GM19193 (cell line): ENCODE measurements at regions not wholly inside any gene's neighbourhood (a gene's known extent, or its start where the extent isn't known, plus 50 kb on each side); places are given as distances from the start of the nearest gene placed in this dataset.

Experiments used
- POLR2A ChIP-seq: IDR thresholded peaks from 4 replicates; pipeline ENCODE4 v1.6.1; 2011; ENCODE audit not compliant: insufficient read depth, insufficient read length; ENCODE audit errors: extremely low read depth

GRCh38 chr3:117308756-117309155, 599.2 kb downstream of the TUSC7 start:
- TF ChIP-seq POLR2A: no peak

- TF ChIP-seq POLR2A: no peak
Observed at GRCh38 chr3:117310536-117310935, 601.0 kb downstream of the TUSC7 start.

GRCh38 chr3:117314441-117315150, 605.0 kb downstream of the TUSC7 start:
- no peak for TF ChIP-seq POLR2A

- TF ChIP-seq POLR2A: no peak
Observed at GRCh38 chr3:117322866-117323265, 613.3 kb downstream of the TUSC7 start.

- TF ChIP-seq POLR2A: no peak
Observed at GRCh38 chr3:117346901-117347300, 637.3 kb downstream of the TUSC7 start.

- no peak for TF ChIP-seq POLR2A
Observed at GRCh38 chr3:117348884-117349283, 639.3 kb downstream of the TUSC7 start.

GRCh38 chr3:117349566-117349965, 640.0 kb downstream of the TUSC7 start:
- TF ChIP-seq POLR2A: no peak

- TF ChIP-seq POLR2A: no peak
Observed at GRCh38 chr3:117350371-117350770, 640.8 kb downstream of the TUSC7 start.

GRCh38 chr3:117355566-117355965, 646.0 kb downstream of the TUSC7 start:
- TF ChIP-seq POLR2A: no peak

GRCh38 chr3:117356091-117356705, 646.6 kb downstream of the TUSC7 start:
- no peak for TF ChIP-seq POLR2A

- TF ChIP-seq POLR2A: no peak
Observed at GRCh38 chr3:117358717-117359314, 649.2 kb downstream of the TUSC7 start.

GRCh38 chr3:117366574-117366973, 657.0 kb downstream of the TUSC7 start:
- no peak for TF ChIP-seq POLR2A

- TF ChIP-seq POLR2A: no peak
Observed at GRCh38 chr3:117367861-117368260, 658.3 kb downstream of the TUSC7 start.

- no peak for TF ChIP-seq POLR2A
Observed at GRCh38 chr3:117380631-117381030, 671.1 kb downstream of the TUSC7 start.

- TF ChIP-seq POLR2A: no peak
Observed at GRCh38 chr3:117393119-117393518, 683.5 kb downstream of the TUSC7 start.
